ENCODE measurements at regions not wholly inside any gene's neighbourhood (a gene's known extent, or its start where the extent isn't known, plus 50 kb on each side); places are given as distances from the start of the nearest gene placed in this dataset.

GRCh38 chr3:150243466-150243865, 164.6 kb upstream of the TSC22D2 start:
- TF ChIP-seq POLR2A (IDR thresholded peaks at IDR 0.05) = no peak
- TF ChIP-seq, protein P1, sequence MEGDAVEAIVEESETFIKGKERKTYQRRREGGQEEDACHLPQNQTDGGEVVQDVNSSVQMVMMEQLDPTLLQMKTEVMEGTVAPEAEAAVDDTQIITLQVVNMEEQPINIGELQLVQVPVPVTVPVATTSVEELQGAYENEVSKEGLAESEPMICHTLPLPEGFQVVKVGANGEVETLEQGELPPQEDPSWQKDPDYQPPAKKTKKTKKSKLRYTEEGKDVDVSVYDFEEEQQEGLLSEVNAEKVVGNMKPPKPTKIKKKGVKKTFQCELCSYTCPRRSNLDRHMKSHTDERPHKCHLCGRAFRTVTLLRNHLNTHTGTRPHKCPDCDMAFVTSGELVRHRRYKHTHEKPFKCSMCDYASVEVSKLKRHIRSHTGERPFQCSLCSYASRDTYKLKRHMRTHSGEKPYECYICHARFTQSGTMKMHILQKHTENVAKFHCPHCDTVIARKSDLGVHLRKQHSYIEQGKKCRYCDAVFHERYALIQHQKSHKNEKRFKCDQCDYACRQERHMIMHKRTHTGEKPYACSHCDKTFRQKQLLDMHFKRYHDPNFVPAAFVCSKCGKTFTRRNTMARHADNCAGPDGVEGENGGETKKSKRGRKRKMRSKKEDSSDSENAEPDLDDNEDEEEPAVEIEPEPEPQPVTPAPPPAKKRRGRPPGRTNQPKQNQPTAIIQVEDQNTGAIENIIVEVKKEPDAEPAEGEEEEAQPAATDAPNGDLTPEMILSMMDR (IDR thresholded peaks at IDR 0.05) = no peak
